ENCODE measurements at regions not wholly inside any gene's neighbourhood (a gene's known extent, or its start where the extent isn't known, plus 50 kb on each side); places are given as distances from the start of the nearest gene placed in this dataset.
"Not testable (repeated sequence)": the region's sequence is repeated elsewhere in the genome, so short reads cannot be mapped to it uniquely, and the experiment has no call there.

DNA sequence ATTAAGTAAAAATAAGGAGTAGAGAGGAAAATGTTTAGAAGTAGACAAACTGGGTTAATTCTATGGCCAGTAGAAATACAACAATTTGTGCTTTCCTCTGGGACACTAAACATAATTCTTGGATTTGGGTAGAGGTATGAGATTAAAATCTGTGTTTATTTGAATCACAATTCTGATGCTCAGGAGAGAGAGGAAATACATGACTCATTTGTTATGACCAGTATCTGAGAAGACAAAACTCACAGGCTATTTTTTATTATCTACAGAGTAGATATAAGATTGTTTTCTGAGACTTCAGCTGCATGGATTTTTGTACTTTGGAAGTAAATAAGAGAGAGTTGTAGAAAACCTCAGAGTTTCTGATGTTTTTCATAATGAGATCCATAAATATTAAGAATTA, 315.7 kb upstream of the CWC22 start:
- no peak for DNase-seq

DNA sequence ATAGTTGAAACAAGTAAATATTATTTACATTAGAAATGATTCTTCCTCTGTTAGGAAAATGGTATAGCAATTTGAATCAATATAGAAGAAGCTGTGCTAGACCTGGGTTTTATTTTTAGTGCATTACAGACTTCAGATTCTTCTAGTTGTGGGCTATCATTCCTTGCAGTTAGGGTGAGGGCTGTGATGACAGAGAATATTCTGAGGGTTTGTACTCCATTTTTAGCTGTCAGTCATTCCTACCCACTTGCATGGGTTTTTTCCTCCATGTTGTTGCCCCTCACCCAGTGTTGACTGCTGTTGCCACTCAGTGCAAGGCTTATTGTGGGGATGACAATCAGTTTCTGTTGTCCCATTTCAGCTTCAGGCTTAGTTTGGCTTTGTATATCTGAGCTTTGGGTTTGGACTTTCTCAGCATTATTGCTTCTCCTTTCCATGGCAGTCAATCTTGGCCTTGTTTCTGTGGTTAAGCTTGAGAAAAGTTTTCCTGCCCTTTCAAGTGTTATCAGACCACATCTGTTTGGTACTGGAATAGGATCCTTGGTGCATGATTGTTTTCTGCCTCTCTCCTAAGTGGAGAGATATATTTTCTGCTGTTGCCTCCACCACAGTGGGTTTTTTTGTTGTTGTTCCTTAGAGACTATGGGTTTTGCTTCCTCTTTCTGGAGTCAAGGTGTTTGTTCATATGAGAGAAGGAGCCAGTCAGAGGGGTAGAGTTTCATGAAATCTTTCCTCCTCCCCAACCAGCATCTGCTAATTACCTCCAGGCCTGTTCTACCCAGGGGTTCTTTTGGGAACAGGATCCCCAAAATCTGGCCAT, 312.7 kb upstream of the CWC22 start:
- no peak for DNase-seq

DNA sequence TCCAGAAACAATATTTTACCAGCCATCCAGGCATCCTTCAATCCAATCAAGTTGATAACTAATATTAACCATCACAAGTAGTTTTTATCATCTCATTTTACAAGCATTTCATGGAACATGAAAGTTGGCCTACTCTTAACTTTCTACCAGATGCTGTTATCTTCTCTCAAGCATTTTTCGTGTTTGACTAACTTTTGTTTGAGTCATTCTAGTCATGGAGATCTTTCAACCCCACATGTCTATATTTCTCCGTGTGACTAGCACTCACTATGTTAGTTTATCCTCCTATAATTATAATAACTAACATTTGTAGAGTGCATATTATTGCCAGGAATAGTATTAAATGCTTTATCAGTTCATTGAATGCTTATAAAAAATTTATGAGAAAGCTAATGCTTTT, 307.0 kb upstream of the CWC22 start:
- no peak for DNase-seq

DNA sequence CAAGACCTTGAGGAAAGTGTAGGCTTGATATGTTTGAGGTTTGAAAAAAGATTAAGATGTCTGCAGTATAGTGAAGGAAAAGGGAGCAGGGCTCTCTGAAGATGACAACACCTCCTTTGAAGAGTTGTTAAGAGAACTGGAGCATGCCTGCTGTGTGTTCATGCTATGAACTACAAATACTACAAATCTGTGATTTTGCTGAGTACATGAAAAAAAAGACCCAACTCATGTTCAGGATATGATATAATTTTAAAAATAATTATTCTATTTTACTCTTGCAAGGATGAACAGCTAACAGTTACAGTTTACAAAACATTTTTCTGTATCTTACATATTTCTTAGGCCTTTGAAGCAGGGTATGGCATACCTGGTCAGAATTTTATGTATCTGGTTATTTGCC, 305.4 kb upstream of the CWC22 start:
- DNase-seq = no peak

DNA sequence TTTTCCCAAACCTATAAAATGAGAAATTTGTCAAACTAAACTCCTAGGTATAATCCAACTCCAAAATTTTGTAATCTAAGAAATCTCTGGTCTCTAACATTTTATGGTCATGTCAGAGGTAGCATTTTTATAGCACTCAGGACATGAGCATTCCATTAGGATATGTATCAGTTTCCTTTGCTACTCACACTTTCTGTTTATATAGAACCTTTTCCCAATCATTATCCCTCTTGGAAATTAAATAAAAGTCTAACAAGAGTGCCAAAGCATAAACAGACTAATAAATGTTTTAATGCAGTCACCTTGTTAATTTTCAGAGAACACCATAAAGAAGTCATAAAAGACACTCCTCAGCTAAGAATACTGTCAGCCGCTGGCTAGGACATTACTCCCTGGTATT, 300.0 kb upstream of the CWC22 start:
- DNase-seq = no peak

DNA sequence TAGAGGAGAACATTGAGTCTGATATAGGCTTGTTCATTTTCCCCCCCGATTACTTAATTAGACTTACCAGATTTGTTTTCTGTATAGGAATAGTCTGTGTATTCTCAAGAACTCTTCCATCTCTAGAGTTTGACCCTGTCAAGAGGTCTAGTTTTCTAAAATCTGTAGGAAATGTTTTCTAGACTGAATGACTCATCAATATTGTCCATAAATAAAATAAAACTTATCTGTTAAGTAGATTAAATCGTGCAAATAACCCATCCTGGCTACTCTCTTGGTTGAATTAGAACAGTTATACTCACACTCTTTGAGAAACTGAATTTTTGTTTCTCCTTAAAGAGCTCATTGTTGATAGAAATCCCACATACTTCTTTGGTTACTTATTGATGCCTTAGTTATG, 299.2 kb upstream of the CWC22 start:
- DNase-seq = no peak

DNA sequence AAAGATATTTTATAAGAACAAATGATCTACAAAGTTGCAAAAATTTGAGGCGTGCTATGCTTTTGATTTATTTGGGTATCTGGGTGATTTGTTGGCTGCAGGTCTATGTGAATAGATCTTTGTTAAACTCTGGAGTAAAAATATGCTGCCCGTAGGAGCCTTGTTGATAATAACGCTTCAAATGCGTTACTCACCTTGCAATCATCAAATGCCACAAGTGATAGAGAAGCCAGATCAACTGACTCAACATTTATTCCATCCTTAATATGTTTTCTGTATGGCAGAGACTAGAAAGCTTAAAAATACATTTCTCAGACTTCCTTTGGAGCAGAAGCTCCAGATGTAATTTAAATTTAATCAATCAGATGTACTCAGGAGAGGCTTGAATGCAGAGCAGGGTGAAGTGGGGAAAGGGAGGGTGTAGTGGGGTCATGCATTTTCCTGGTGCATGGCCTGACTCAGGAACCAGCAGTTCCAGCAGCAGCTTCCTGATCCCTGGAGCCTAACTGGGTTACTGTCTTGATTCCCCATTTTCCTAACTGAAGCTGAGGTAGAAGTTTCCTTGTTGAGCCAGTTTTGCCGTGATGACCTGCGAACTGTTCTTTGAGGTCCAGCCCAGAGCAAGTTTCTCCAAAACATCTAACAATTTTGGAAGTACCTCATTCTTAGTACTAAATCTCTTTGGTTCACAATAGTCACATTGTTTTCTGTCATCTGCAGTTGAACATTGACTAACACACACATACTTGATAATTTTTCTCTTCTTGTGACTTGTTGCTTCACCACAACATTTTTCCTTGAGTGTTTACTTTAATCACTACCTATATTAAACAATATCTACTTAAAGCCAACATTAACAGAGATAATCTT, 284.7 kb upstream of the CWC22 start:
- no peak for DNase-seq

DNA sequence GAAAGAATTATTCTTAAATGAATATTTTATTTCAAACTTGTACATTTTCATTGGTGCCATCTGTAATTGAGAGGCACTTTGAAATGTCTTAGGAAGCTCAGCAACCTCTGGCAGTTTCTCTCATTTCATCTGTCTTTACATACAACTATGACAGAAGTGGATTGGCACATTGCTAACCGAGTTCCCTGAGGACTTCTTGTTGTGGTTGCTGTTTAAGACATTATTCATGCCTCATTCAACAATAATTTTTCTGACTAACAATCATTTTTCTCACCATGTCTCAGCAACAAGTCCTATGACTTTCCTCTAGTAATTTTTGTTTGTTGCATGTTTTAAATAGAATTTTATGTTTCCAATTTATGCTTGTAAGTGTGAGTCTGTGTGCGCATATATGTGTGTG, 284.0 kb upstream of the CWC22 start:
- no peak for DNase-seq

DNA sequence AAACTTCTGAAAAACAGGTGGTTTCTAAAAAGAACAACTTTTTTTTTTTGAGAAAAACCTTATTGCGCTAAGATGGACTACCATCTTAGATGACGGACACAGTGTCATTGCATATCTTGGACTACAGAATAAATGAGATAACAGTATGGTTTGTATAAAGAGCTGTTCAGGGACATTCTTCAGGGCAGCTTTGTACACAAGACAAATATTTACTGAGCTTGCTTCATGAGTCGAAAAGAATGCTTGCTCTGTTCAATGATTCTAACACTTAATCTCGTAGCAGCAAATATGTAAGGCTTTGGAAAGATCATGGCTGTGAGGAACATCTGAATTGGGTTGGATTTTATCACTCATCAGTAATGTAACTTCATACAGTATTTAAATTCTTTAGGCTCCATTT, 282.5 kb upstream of the CWC22 start:
- no peak for DNase-seq

DNA sequence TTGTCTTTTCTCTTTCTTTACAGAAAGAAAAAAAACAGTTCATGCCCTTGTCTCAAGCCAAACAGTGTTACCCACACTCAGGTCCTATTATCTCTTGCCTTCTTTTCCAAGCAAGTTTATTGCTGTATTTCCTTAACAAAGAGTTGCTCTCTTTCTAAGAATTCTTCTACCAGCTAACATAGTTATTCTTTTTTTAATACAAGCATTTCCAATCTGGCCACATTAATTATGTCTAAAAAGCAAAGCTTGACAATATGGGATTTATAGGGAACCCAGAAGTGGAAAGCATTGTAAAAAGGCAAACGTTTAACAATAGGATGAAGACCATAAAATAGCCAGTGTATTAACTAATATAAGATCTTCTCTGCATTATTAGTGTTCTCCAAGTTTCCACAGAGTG, 272.5 kb upstream of the CWC22 start:
- no peak for DNase-seq

DNA sequence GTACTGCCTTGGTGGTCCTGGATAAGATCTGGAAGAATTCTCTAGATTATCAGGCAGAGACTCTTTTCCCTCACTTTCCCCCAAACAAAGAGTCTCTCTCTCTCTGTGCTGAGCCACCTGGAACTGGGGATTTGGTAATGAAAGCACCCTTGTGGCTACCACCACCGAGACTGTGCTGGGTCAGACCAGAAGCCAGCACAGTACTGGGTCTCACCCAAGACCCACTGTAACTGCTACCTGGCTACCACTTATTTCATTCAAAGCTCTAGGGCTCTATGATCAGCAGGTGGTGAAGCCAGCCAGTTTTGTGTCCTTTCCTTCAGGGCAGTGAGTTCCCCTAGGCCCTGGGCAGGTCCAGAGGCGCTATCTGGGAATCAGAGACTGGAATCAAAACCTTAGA, 269.6 kb upstream of the CWC22 start:
- no peak for DNase-seq

DNA sequence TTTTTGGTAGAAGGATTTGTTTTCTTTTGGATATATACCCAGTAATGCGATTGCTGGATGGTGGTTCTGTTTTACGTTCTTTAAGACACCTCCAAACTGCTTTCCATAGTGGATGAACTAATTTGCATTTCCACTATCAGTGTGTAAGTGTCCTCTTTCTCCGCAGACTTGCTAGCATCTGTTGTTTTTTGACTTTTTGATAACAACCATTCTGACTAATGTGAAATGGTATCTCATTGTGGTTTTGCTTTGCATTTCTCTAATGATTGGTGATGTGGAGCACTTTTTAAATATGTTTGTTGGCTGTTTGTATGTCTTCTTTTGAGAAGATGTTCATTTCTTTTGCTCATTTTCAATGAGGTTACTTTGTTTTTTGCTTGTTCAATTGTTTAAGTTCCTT, 260.9 kb upstream of the CWC22 start:
- DNase-seq = no peak

DNA sequence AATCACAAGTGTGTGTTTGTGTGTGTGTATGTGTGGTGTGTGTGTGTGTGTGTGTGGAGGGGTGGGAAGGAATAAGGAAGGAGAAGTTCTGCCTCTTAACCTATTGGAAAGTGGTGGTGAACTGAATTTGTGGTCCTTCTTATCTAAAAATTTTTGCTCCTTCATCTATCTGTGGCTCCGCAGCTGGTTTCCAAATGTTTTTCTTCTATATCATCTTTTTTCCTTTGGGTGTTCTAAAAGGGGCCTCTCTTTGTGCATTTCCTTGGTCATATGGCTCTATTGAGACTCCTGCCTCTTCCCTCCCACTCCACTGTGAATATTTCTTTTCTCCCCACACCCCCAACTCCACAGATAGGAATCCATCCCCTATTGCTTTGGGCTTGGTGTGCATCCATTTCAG, 254.9 kb upstream of the CWC22 start:
- DNase-seq = no peak

DNA sequence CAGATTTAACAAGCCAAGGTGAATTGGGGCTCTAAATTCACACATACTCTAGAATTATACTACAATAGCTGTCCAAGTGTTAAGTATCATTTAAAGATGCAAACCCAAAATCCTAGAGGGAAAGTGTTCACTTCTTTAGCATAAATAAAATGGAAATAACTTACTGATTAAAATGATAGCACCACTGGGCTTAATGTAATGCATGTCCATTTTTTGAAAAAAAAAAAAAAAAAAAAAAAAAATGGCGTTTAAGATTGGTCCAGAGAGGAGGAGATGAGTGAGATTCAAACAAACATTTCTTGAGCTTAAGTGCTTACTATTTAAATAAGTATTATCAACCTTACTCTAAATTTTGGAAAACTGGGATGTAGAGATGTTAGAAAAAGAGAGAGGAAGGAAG, 251.5 kb upstream of the CWC22 start:
- no peak for DNase-seq

DNA sequence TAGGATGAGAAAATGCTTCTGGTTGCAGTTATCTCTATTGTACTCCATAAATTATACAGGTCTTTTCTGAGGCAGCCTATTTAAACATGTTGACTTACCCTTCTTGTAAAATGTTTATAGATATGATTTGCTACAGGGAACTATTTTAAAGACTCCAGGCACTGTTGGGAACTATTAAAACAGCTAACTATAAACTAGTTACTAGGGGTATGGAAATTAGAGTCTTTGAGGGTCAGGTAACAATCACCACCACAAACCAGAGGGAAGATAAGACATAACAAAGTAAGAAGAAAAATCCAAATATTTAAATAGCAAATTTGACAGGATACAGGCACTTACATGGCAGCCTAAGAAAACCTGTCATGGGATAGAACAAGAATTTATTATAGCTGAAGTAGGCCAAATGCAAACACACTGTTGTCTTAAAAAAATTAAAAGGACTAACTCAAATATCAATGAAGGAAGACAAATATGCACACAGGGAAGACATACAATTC, 251.0 kb upstream of the CWC22 start:
- DNase-seq = no peak

DNA sequence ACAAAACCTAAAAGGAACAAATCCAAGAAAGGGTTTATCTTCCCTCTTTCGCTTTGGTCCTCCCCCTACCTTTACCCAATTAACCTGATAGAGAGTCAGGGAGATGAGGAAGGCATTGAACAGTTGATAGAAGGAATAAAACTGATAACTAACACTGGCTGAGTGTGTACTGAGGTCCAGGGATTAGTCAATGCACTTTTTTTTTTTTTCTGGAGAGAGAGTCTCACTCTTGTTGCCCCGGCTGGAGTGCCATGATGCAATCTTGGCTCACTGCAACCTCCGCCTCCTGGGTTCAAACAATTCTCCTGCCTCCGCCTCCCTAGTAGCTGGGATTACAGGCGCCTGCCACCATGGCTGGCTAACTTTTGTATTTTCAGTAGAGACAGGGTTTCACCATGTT, 250.2 kb upstream of the CWC22 start:
- no peak for DNase-seq

DNA sequence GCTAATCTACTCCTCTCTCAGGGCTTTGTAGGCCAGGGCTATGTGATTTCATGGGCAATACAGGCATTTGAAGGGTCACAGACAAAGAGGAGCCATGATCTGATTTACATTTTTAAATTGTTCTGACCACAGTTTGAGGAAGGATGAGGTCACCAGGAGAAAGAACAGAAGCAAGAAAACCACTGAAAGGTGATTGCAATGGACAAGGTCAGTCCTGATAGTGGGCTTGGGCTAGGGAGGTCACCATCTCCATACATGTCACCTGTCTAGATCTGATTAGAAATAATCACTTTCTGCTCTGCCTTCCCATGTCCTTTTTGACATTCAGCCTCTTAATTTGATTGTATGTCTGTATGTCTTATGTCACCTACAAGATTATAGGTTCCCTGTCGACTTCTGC, 248.9 kb upstream of the CWC22 start:
- no peak for DNase-seq

DNA sequence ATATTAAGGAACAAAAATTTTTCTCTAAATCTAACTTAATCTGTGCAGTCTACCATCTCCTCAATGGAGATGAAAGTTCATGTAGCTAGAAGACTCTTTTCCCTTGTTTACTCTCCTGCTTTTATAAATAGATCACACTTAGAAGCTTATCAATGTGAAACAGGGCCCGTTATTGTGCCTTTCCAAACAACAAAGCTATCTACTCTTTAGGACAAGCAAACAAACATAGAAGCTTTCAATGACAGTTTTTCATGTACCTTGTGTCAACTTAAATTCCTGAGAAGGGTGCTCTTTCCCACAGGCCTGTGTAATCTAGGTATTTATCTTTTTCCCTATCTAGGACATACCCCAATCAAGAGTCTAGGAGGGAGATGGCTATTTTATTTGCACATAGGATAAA, 247.8 kb upstream of the CWC22 start:
- no peak for DNase-seq

DNA sequence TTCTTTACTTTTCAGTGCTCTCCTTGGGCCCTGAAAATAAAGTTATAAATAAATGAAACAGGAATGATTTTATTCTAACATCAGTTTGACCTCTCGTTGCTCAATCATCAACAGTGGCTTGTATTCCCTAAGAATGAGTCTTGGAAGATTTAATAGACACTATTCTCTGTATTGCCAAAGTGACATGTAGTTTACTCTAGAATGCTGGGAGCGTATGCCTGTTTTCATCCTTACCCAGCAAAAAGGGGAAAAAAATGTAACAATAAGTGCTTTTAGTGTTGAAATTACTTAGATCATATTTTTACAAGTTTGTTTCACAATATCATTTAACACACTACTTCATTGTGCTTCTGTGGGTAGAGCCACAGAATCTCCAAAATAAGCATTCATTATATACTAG, 240.6 kb upstream of the CWC22 start:
- no peak for DNase-seq

DNA sequence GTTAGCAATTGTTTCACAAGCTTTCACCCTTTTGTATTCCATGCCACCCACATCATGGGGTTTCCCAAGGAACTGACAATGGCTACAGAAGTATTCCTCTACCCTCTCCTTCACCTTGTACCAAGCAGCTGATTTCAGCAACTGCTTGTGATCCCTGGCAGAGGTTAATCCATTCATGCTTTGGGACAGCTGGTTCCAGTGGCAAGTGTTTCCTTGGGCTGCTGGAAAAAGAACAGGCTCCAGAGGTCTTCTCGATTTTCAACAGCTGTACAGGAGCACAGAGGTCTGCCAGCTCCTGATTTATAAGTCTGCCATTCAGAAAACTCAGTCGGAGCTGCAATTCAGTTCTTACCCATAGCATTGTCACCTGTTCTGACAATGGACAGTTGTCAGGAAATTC, 239.2 kb upstream of the CWC22 start:
- no peak for DNase-seq

DNA sequence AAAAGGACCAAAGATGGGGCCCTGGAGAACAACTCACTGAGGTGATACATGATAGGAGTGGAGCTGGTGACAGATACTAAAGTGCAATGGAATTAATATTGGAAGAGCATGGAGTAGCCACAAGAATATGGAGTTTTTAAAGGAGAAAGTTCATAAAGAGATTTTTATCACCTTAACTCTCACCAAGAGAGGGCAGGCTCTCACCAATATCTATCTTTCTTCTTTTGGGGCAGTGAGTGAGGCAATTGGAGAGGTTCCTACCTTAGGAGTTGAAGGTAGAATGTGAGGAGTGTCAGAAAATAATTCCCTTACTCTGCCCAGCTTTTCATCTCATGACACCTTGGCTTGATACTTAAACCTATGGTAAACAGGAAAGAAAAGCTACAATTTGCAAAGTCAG, 233.7 kb upstream of the CWC22 start:
- DNase-seq = no peak

DNA sequence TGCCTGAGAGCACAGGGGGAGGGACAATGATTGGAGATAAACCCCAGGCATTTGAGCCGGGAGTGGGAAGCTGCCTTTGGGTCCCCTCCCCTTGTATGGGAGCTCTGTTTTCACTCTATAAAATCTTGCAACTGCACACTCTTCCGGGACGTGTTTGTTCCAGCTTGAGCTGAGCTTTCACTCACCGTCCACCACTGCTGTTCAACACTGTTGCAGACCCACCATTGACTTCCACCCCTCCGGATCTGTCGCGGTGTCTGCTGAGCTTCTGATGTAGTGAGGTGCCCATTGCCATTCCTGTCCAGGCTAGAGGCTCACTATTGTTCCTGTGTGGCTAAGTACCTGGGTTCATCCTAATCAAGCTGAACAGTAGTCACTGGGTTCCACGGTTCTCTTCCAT, 231.6 kb upstream of the CWC22 start:
- no peak for DNase-seq

DNA sequence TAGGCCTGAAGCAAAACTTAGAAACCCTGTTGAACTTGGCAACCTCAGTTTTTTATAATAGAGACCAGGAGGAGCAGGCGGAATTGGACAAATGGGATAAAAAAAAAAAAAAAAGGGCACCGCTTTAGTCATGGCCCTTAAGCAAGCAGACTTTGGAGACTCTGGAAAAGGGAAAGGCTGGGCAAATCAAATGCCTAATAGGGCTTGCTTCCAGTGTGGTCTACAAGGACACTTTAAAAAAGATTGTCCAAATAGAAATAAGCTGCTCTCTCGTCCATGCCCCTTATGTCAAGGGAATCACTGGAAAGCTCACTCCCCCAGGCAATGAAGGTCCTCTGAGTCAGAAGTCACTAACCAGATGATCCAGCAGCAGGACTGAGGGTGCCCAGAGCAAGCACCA, 229.0 kb upstream of the CWC22 start:
- not testable (repeated sequence) for DNase-seq

All from anterior cingulate cortex (tissue), 58 donors.